ENCODE measurements at regions not wholly inside any gene's neighbourhood (a gene's known extent, or its start where the extent isn't known, plus 50 kb on each side); places are given as distances from the start of the nearest gene placed in this dataset.

DNA sequence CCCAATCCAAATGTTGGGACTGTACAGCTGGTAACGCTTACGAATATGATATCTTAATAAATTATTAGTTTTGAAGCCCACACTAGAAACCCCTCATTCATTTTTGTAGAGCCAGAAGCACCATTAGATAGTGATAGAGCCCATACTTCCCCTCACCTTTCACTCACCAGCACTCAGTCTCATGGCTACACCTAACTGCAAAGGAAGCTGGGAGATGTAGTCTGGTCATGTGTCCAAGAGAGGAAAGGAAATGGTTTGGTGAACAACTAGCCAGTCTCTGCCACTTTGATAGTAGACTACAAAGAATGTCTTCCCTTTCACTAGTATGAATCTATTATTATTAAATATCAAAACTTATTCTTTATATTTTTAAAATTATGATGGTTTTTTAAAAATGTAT is 77.1 kb upstream of the EGFL6 start:
- H3K4me1 Mint-ChIP-seq (ENCODE audit: low read depth), result peaks cover 11% of the 10 kb centered on the region
- H3K9me3 Mint-ChIP-seq, result no peaks in the 10 kb centered on the region
- no peak overlapping the region for H3K27ac Mint-ChIP-seq
- H3K4me3 Mint-ChIP-seq, result no peak overlapping the region
- TF ChIP-seq, protein P1, sequence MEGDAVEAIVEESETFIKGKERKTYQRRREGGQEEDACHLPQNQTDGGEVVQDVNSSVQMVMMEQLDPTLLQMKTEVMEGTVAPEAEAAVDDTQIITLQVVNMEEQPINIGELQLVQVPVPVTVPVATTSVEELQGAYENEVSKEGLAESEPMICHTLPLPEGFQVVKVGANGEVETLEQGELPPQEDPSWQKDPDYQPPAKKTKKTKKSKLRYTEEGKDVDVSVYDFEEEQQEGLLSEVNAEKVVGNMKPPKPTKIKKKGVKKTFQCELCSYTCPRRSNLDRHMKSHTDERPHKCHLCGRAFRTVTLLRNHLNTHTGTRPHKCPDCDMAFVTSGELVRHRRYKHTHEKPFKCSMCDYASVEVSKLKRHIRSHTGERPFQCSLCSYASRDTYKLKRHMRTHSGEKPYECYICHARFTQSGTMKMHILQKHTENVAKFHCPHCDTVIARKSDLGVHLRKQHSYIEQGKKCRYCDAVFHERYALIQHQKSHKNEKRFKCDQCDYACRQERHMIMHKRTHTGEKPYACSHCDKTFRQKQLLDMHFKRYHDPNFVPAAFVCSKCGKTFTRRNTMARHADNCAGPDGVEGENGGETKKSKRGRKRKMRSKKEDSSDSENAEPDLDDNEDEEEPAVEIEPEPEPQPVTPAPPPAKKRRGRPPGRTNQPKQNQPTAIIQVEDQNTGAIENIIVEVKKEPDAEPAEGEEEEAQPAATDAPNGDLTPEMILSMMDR (IDR thresholded peaks at IDR 0.05), result no peak
- Histone ChIP-seq H3K4me1 (ENCODE audit: insufficient read depth, low read length) (peaks cover 9% of the 10 kb centered on the region), H3K27ac (ENCODE audit: low read depth in 1 of 2, low read length in 2 of 2) (no peak overlapping the region), H3K9me3 (ENCODE audit: control insufficient read depth in 1 of 2, insufficient read depth in 1 of 2, low read length in 2 of 2) (no peaks in the 10 kb centered on the region), H3K36me3 (ENCODE audit: insufficient read depth, low read length) (no peaks in the 10 kb centered on the region), H3K4me3 (ENCODE audit: low read length) (no peak overlapping the region), H3K27me3 (ENCODE audit: control insufficient read depth in 1 of 2, insufficient read depth in 2 of 2, low read length in 2 of 2) (no peaks in the 10 kb centered on the region)
- ATAC-seq (ENCODE audit: poor library complexity) (no peak), DNase-seq (no peak)
- no peaks in the 10 kb centered on the region for H3K36me3 Mint-ChIP-seq (ENCODE audit: low read depth)
- intact Hi-C loops (cut with DNase I, micrococcal nuclease), result no loop called here
- CTCF ChIA-PET, result interaction anchor here (1.1 to 6.7 kb wide), 2 partner anchors 18 to 546 kb away, joined by 4 to 68 read pairs; no protein-coding TSS in a partner anchor
- H3K27me3 Mint-ChIP-seq, result no peaks in the 10 kb centered on the region
- POLR2A ChIA-PET, result no interaction called here

DNA sequence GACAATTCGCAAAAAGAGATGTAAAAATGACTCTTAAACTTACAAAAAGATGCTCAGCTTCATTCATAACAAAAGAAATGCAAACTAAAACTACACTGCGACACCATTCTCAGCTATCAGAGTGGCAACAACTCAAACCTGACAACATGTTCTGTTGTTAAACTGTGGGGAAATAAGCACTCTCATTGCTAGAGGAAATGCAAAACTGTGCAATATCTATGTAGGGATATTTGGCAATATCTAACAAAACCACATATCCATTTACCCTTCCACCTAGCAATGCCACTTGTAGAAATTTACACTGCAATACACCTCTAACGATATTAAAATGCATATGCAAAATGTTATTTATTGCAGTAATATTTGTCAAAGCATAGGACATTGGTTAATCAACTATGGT is 78.3 kb upstream of the EGFL6 start:
- Mint-ChIP-seq H3K9me3 (no peaks in the 10 kb centered on the region), H3K4me1 (ENCODE audit: low read depth) (peaks cover 21% of the 10 kb centered on the region), H3K27me3 (no peaks in the 10 kb centered on the region), H3K4me3 (no peak overlapping the region), H3K36me3 (ENCODE audit: low read depth) (no peaks in the 10 kb centered on the region), H3K27ac (no peak overlapping the region)
- ATAC-seq (ENCODE audit: poor library complexity) (no peak), DNase-seq (no peak)
- no peak overlapping the region for H3K4me3 ChIP-seq (ENCODE audit: low read length)
- no peaks in the 10 kb centered on the region for H3K27me3 ChIP-seq (ENCODE audit: control insufficient read depth in 1 of 2, insufficient read depth in 2 of 2, low read length in 2 of 2)
- H3K36me3 ChIP-seq (ENCODE audit: insufficient read depth, low read length), result no peaks in the 10 kb centered on the region
- intact Hi-C loops (cut with DNase I, micrococcal nuclease), result no loop called here
- ChIA-PET POLR2A (interaction anchor here (1.1 to 4.2 kb wide), 2 partner anchors 514 to 544 kb away, joined by 5 to 43 read pairs; partner anchors contain the start of gene TMSB4X), CTCF (interaction anchor here (1.1 to 6.7 kb wide), 2 partner anchors 20 to 545 kb away, joined by 4 to 68 read pairs; no protein-coding TSS in a partner anchor)
- H3K9me3 ChIP-seq (ENCODE audit: control insufficient read depth in 1 of 2, insufficient read depth in 1 of 2, low read length in 2 of 2), result no peaks in the 10 kb centered on the region
- H3K4me1 ChIP-seq (ENCODE audit: insufficient read depth, low read length), result peaks cover 11% of the 10 kb centered on the region
- no peak overlapping the region for H3K27ac ChIP-seq (ENCODE audit: low read depth in 1 of 2, low read length in 2 of 2)
- TF ChIP-seq, protein P1 (IDR thresholded peaks at IDR 0.05), result no peak

DNA sequence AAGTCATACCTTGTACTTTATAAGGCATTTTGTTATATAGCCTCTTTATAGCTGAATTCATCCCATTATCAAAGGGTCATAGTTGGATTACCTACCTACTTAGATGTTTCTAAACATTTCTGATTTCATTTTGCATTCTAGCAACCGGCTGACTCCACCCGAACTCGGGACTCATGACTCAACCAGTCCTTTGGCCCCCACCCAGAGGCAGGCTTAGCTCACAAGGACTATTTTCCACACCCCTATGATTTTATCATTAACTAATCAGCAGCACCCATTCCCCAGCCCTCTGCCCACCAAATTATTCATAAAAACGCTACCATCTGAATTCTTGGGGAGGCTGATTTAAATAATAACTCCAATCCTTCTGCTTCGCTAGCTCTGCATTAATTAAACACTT is 79.9 kb upstream of the EGFL6 start:
- ATAC-seq (ENCODE audit: poor library complexity) (no peak), DNase-seq (no peak)
- POLR2A ChIA-PET, result interaction anchor here (2.7 to 4.2 kb wide), 2 partner anchors 512 to 540 kb away, joined by 16 to 43 read pairs; partner anchors contain the start of gene TMSB4X
- Histone ChIP-seq H3K36me3 (ENCODE audit: insufficient read depth, low read length) (no peaks in the 10 kb centered on the region), H3K9me3 (ENCODE audit: control insufficient read depth in 1 of 2, insufficient read depth in 1 of 2, low read length in 2 of 2) (no peaks in the 10 kb centered on the region), H3K4me1 (ENCODE audit: insufficient read depth, low read length) (peaks cover 11% of the 10 kb centered on the region), H3K4me3 (ENCODE audit: low read length) (no peak overlapping the region), H3K27ac (ENCODE audit: low read depth in 1 of 2, low read length in 2 of 2) (no peak overlapping the region), H3K27me3 (ENCODE audit: control insufficient read depth in 1 of 2, insufficient read depth in 2 of 2, low read length in 2 of 2) (no peaks in the 10 kb centered on the region)
- TF ChIP-seq, protein P1 (IDR thresholded peaks at IDR 0.05), result no peak
- CTCF ChIA-PET, result interaction anchor here (1.0 to 6.7 kb wide), 3 partner anchors 17 to 543 kb away, joined by 3 to 68 read pairs (median 4); no protein-coding TSS in a partner anchor
- Mint-ChIP-seq H3K27me3 (no peaks in the 10 kb centered on the region), H3K27ac (no peak overlapping the region), H3K36me3 (ENCODE audit: low read depth) (no peaks in the 10 kb centered on the region), H3K4me1 (ENCODE audit: low read depth) (peaks cover 29% of the 10 kb centered on the region), H3K4me3 (no peak overlapping the region), H3K9me3 (no peaks in the 10 kb centered on the region)
- intact Hi-C loops (cut with DNase I, micrococcal nuclease), result loop anchor here (2.0 to 5.0 kb wide), 4 partner anchors 467 to 677 kb away; no protein-coding TSS in a partner anchor
